Dendritic cell treated with granulocyte-macrophage colony-stimulating factor and Interleukin-4, amounts not matched to agents 40 ng/mL and 50 ng/mL, for 4 days (primary cell): ENCODE measurements at regions not wholly inside any gene's neighbourhood (a gene's known extent, or its start where the extent isn't known, plus 50 kb on each side); places are given as distances from the start of the nearest gene placed in this dataset.
"Not testable (repeated sequence)": the region's sequence is repeated elsewhere in the genome, so short reads cannot be mapped to it uniquely, and the experiment has no call there.

ENCODE experiments used
- H3K27ac Mint-ChIP-seq: one replicate; pipeline ENCODE4 v1.8.0; 2022; ENCODE audit warnings: mild to moderate bottlenecking, mixed read lengths
- H3K27me3 Mint-ChIP-seq: one replicate; pipeline ENCODE4 v1.8.0; 2022; ENCODE audit warnings: mild to moderate bottlenecking, mixed read lengths
- H3K36me3 Mint-ChIP-seq: one replicate; pipeline ENCODE4 v1.8.0; 2022; ENCODE audit warnings: low read depth, mixed read lengths
- H3K4me1 Mint-ChIP-seq: one replicate; pipeline ENCODE4 v1.8.0; 2022; ENCODE audit warnings: low read depth, mixed read lengths
- H3K4me3 Mint-ChIP-seq: one replicate; pipeline ENCODE4 v1.8.0; 2022; ENCODE audit warnings: mild to moderate bottlenecking, moderate library complexity, mixed read lengths
- H3K9me3 Mint-ChIP-seq: one replicate; pipeline ENCODE4 v1.8.0; 2022; ENCODE audit warnings: mixed read lengths
- intact Hi-C: fragments of 100-400 bp; cut with micrococcal nuclease; formaldehyde crosslinking; loops from one replicate; pipeline ENCODE4 v1.15.0; 2022

DNA sequence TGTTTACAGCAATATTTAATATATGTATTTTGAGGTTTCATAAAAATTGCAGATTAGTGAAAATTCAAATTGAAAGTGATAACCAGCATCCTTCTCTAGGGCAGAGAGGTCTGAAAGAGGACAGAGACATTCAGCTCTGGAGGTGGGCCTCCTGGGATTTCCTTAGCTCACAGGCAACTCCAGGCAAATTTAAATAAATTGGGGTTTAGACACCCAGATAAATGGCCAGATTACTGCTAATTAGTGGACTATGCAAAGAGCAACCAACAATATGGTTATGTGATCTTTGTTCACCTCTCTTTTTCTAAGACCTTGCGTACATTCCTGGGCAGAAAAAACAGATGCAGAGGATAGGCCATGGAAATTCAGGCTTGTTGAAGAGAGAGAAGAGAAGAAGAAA is 1282.8 kb upstream of the ACVR2A start:
- Mint-ChIP-seq H3K9me3 (no peaks in the 10 kb centered on the region), H3K4me1 (no peaks in the 10 kb centered on the region), H3K27ac (no peak overlapping the region), H3K4me3 (no peak overlapping the region), H3K36me3 (no peaks in the 10 kb centered on the region), H3K27me3 (no peaks in the 10 kb centered on the region)
- intact Hi-C loops: no loop called here

DNA sequence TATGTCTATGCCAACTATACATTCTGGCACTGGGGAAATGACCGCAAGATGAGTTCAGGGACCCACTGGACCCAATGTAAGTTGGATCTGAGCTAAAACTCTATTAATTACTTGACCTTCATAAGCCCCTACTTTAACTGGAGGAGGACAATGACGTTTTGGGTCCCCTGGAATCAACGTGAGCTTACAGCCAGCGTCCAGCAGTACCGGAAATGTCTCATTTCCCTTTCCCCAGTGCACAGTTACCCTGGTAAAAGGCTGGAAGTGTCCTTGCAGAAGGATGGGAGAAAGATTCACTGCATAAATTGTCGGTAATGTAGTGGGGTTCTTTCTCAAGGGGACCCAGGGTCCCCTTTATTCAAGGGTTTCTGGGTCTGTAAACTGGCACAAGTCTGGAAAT is 1297.6 kb upstream of the ACVR2A start:
- Mint-ChIP-seq H3K36me3 (no peaks in the 10 kb centered on the region), H3K4me3 (no peak overlapping the region), H3K4me1 (no peaks in the 10 kb centered on the region), H3K27ac (no peak overlapping the region), H3K27me3 (no peaks in the 10 kb centered on the region), H3K9me3 (peaks cover 9% of the 10 kb centered on the region)
- intact Hi-C loops: no loop called here

GRCh38 chr2:146544701-146545100 is 1300.1 kb upstream of the ACVR2A start:
- Mint-ChIP-seq H3K36me3 (no peaks in the 10 kb centered on the region), H3K9me3 (peaks cover 9% of the 10 kb centered on the region), H3K4me3 (no peak overlapping the region), H3K4me1 (no peaks in the 10 kb centered on the region), H3K27me3 (no peaks in the 10 kb centered on the region), H3K27ac (no peak overlapping the region)
- intact Hi-C loops: no loop called here

DNA sequence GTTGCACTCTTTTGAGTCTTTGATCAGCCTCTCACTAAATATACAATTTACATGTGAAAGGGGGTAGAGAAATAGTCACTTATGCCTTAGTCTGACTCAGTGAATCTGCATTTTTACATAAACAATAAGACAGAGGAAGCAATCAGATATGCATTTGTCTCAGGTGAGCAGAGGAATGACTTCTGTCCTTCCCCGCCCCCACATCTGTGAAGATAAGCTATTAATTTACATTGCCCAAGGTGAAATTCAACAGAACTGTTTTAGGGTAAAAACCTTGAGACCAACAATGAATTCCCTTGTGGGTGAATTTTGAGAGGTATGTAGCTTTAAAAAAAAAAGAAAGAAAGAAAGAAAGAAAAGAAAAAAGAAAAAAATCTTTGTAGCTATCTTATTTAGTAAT is 1302.9 kb upstream of the ACVR2A start:
- intact Hi-C loops: no loop called here
- no peak overlapping the region for H3K4me3 Mint-ChIP-seq
- no peaks in the 10 kb centered on the region for H3K4me1 Mint-ChIP-seq
- H3K9me3 Mint-ChIP-seq: peaks cover 22% of the 10 kb centered on the region
- no peak overlapping the region for H3K27ac Mint-ChIP-seq
- H3K27me3 Mint-ChIP-seq: no peaks in the 10 kb centered on the region
- no peaks in the 10 kb centered on the region for H3K36me3 Mint-ChIP-seq

GRCh38 chr2:146540271-146540932 is 1304.4 kb upstream of the ACVR2A start:
- peaks cover 23% of the 10 kb centered on the region for H3K9me3 Mint-ChIP-seq
- intact Hi-C loops: no loop called here
- no peak overlapping the region for H3K27ac Mint-ChIP-seq
- no peaks in the 10 kb centered on the region for H3K36me3 Mint-ChIP-seq
- no peaks in the 10 kb centered on the region for H3K27me3 Mint-ChIP-seq
- no peaks in the 10 kb centered on the region for H3K4me1 Mint-ChIP-seq
- no peak overlapping the region for H3K4me3 Mint-ChIP-seq

- H3K27ac Mint-ChIP-seq, H3K36me3 Mint-ChIP-seq, H3K4me1 Mint-ChIP-seq, intact Hi-C loops, H3K27me3 Mint-ChIP-seq, H3K4me3 Mint-ChIP-seq: not testable (repeated sequence)
- peaks cover 18% of the 10 kb centered on the region for H3K9me3 Mint-ChIP-seq
Observed at GRCh38 chr2:146539739-146540138, 1305.1 kb upstream of the ACVR2A start.

DNA sequence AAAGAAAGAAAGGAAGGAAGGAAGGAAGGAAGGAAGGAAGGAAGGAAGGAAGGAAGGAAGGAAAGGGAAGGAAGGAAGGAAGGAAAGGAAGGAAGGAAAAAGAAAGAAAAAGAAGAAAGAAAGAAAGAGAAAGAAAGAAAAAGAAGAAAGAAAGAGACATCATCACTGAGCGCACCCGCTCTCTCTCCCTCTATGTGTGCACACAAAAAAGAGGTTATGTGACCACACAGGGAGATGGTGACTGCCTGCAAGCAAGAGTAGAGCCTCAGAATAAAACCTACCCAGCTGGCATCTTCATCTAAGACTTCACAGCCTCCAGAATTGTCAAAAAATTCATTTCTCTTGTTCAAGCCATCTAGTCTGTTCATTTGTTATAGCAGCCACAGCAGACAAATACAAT is 1307.4 kb upstream of the ACVR2A start:
- Mint-ChIP-seq H3K4me3 (no peak overlapping the region), H3K36me3 (no peaks in the 10 kb centered on the region), H3K27ac (no peak overlapping the region), H3K9me3 (peaks cover 18% of the 10 kb centered on the region), H3K27me3 (no peaks in the 10 kb centered on the region), H3K4me1 (no peaks in the 10 kb centered on the region)
- intact Hi-C loops: no loop called here

- H3K9me3 Mint-ChIP-seq: peaks cover 13% of the 10 kb centered on the region
- H3K27me3 Mint-ChIP-seq: no peaks in the 10 kb centered on the region
- H3K27ac Mint-ChIP-seq: no peak overlapping the region
- no peak overlapping the region for H3K4me3 Mint-ChIP-seq
- H3K36me3 Mint-ChIP-seq: no peaks in the 10 kb centered on the region
- no peaks in the 10 kb centered on the region for H3K4me1 Mint-ChIP-seq
- intact Hi-C loops: no loop called here
Observed at GRCh38 chr2:146532509-146533147, 1312.2 kb upstream of the ACVR2A start.

GRCh38 chr2:146532009-146532408 is 1312.8 kb upstream of the ACVR2A start:
- H3K27ac Mint-ChIP-seq: no peak overlapping the region

DNA sequence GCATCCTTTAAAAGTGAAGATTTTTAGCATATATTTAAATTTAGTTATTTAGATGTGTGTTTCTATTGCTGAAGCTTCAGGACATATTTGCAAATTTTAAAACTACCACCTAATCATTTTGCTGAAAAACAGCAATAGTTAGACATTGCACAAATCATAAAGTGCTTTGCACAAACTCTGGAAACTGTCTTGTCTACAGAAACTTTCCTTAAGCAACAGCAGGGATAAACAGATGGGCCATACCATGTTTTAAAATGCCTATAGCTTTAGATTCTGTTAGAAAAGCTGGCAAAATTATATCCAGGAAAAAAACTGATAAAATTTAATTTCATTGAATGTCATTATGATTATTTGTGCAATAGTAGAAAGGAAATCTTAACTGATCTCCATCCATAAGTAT is 1313.9 kb upstream of the ACVR2A start:
- Mint-ChIP-seq H3K27ac (no peak overlapping the region), H3K4me3 (no peak overlapping the region), H3K4me1 (no peaks in the 10 kb centered on the region)

More at GRCh38 chr2:146532009-146532408, 1312.8 kb upstream of the ACVR2A start:
- peaks cover 6% of the 10 kb centered on the region for H3K9me3 Mint-ChIP-seq
- no peak overlapping the region for H3K4me3 Mint-ChIP-seq
- intact Hi-C loops: no loop called here
- H3K36me3 Mint-ChIP-seq: no peaks in the 10 kb centered on the region
- H3K4me1 Mint-ChIP-seq: no peaks in the 10 kb centered on the region
- H3K27me3 Mint-ChIP-seq: no peaks in the 10 kb centered on the region

GRCh38 chr2:146527166-146527565 is 1317.7 kb upstream of the ACVR2A start:
- Mint-ChIP-seq H3K27ac (no peak overlapping the region), H3K27me3 (no peaks in the 10 kb centered on the region), H3K36me3 (no peaks in the 10 kb centered on the region), H3K4me3 (no peak overlapping the region), H3K4me1 (no peaks in the 10 kb centered on the region), H3K9me3 (no peaks in the 10 kb centered on the region)
- intact Hi-C loops: no loop called here

More for the DNA sequence above, 1313.9 kb upstream of the ACVR2A start:
- no peaks in the 10 kb centered on the region for H3K27me3 Mint-ChIP-seq
- H3K36me3 Mint-ChIP-seq: no peaks in the 10 kb centered on the region
- intact Hi-C loops: no loop called here
- no peaks in the 10 kb centered on the region for H3K9me3 Mint-ChIP-seq

- intact Hi-C loops: no loop called here
- H3K4me1 Mint-ChIP-seq: no peaks in the 10 kb centered on the region
- H3K36me3 Mint-ChIP-seq: no peaks in the 10 kb centered on the region
- H3K4me3 Mint-ChIP-seq: no peak overlapping the region
- no peaks in the 10 kb centered on the region for H3K9me3 Mint-ChIP-seq
- no peak overlapping the region for H3K27ac Mint-ChIP-seq
- no peaks in the 10 kb centered on the region for H3K27me3 Mint-ChIP-seq
Observed at GRCh38 chr2:146523196-146523595, 1321.6 kb upstream of the ACVR2A start.

- Mint-ChIP-seq H3K4me1 (no peaks in the 10 kb centered on the region), H3K36me3 (no peaks in the 10 kb centered on the region), H3K9me3 (no peaks in the 10 kb centered on the region), H3K4me3 (no peak overlapping the region), H3K27me3 (no peaks in the 10 kb centered on the region), H3K27ac (no peak overlapping the region)
- intact Hi-C loops: no loop called here
Observed at GRCh38 chr2:146506851-146507250, 1338.0 kb upstream of the ACVR2A start.

DNA sequence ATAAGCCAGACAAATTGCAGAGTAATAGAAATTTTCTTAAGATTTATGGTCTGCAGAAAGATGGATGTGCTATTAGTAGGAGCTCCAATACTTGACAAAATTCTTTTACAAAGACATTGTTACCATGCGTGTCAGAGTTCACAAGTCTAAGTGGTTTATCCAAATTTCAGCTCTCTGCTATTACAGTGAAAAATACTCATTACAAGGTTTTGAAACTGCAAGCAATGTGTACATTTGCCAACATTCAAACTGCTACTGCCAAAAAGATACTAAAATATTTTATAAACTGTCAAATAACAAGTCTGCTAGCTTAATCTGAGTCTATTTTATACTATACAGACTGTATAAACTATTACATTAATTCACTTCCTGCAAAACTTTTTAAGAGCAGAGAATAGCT is 1341.5 kb upstream of the ACVR2A start:
- Mint-ChIP-seq H3K27ac (no peak overlapping the region), H3K36me3 (no peaks in the 10 kb centered on the region), H3K4me1 (no peaks in the 10 kb centered on the region), H3K27me3 (no peaks in the 10 kb centered on the region), H3K9me3 (no peaks in the 10 kb centered on the region), H3K4me3 (no peak overlapping the region)
- intact Hi-C loops: no loop called here

- intact Hi-C loops: no loop called here
- Mint-ChIP-seq H3K4me3 (no peak overlapping the region), H3K27ac (no peak overlapping the region), H3K36me3 (no peaks in the 10 kb centered on the region), H3K27me3 (no peaks in the 10 kb centered on the region), H3K9me3 (peaks cover 38% of the 10 kb centered on the region), H3K4me1 (no peaks in the 10 kb centered on the region)
Observed at GRCh38 chr2:146496248-146496647, 1348.6 kb upstream of the ACVR2A start.
